OCI-LY1 (cell line): ENCODE measurements at regions not wholly inside any gene's neighbourhood (a gene's known extent, or its start where the extent isn't known, plus 50 kb on each side); places are given as distances from the start of the nearest gene placed in this dataset.

Experiments
- CTCF ChIP-seq: fragments of 200-600 bp; sonication (generic), shearing (Covaris generic); IDR thresholded peaks from 2 replicates; pipeline ENCODE4 v1.5.1; 2017; ENCODE audit warnings: mild to moderate bottlenecking, antibody characterized with exemption, low read length, moderate library complexity, mixed read lengths
- EZH2 ChIP-seq: fragments of 200-600 bp; sonication (generic), shearing (Covaris generic); IDR thresholded peaks from 2 replicates; pipeline ENCODE4 v1.8.0; 2017; ENCODE audit warnings: borderline replicate concordance, mixed run types, mild to moderate bottlenecking, antibody characterized with exemption, low read length, moderate library complexity, mixed read lengths

DNA sequence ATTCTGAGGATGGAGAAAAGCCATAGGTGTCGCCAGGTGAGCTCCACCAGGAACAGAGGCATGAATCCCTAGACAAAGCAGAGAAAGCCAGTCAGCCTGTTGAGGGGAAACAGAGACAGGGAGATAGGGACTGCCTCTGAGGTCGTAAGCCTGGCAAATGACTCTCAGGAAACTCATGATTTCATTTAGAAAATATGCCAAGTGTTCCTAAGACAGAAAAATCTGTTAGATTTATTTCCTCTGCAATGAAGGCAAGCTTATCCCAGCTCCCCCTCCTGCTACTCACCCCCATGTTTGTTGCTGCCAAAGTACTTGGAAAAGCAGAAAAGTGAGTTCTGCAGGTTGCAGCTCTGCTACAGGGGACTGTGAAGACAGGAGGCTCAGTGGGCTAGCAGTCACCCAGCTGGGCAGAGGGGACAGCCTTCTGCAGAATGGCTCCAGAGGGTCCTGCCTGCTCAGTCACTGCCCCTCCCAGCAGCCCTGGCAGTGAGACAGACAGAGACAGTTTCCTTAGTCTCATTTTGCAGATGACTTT, 184.3 kb downstream of the ADRA2A start:
- TF ChIP-seq CTCF (no peak), EZH2 (no peak)
